Activated naive CD8-positive, alpha-beta T cell treated with anti-CD3 and anti-CD28 coated beads, Interleukin-2, amount 50 U/mL, for 24 hours (primary cell): ENCODE measurements at regions not wholly inside any gene's neighbourhood (a gene's known extent, or its start where the extent isn't known, plus 50 kb on each side); places are given as distances from the start of the nearest gene placed in this dataset.

Experiments
- ATAC-seq: fragments of 150-1000 bp; cut with Tn5 transposase; one replicate; pipeline ENCODE4 v1.10.0; 2021
- DNase-seq: peaks from one replicate; pipeline ENCODE4 v3.0.0; 2021
- H3K27ac Mint-ChIP-seq: one replicate; pipeline ENCODE4 v1.8.0; 2021; ENCODE audit warnings: mild to moderate bottlenecking, mixed read lengths
- H3K27me3 Mint-ChIP-seq: one replicate; pipeline ENCODE4 v1.8.0; 2021; ENCODE audit warnings: mixed read lengths
- H3K36me3 Mint-ChIP-seq: one replicate; pipeline ENCODE4 v1.8.0; 2021; ENCODE audit warnings: low read depth, mixed read lengths
- H3K4me1 Mint-ChIP-seq: one replicate; pipeline ENCODE4 v1.8.0; 2021; ENCODE audit warnings: mixed read lengths
- H3K4me3 Mint-ChIP-seq: one replicate; pipeline ENCODE4 v1.8.0; 2021; ENCODE audit warnings: mild to moderate bottlenecking, moderate library complexity, mixed read lengths
- H3K9me3 Mint-ChIP-seq: one replicate; pipeline ENCODE4 v1.8.0; 2021; ENCODE audit warnings: mixed read lengths

DNA sequence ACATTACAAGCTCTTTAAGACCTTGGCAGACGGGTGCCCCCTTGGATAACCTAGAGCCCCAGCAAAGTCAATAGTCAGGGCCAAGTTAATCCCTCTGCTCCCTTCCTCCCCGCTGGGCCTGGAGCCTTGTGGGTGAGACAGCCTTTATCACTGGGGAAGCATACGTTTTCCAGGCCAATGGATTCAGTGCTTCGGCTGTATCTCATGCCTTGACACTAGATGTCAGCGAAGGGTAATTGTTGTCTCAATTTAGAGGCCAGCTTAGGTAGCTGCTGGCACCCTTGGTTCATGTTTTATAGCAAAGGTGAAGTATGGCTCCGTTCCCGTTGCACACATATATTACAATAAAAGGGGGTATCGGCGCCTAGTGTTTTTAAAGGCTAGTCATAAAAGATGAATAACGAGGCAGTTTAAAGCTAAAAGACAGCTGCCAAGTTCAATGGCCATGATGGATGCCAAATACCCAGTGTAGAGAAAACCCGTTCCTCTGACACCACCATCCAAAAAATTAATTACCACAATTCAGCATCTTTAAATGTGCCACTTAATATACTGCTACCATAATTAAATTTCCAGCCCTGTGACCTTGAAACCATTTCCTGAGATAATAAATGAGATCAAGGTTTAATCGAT, 52.3 kb upstream of the BNIP2 start:
- H3K4me3 Mint-ChIP-seq: no peak overlapping the region
- H3K36me3 Mint-ChIP-seq: no peaks in the 10 kb centered on the region
- H3K27me3 Mint-ChIP-seq: peaks cover 6% of the 10 kb centered on the region
- ATAC-seq (no peak), DNase-seq (no peak)
- peaks cover 9% of the 10 kb centered on the region for H3K9me3 Mint-ChIP-seq
- no peak overlapping the region for H3K27ac Mint-ChIP-seq
- H3K4me1 Mint-ChIP-seq: no peaks in the 10 kb centered on the region

DNA sequence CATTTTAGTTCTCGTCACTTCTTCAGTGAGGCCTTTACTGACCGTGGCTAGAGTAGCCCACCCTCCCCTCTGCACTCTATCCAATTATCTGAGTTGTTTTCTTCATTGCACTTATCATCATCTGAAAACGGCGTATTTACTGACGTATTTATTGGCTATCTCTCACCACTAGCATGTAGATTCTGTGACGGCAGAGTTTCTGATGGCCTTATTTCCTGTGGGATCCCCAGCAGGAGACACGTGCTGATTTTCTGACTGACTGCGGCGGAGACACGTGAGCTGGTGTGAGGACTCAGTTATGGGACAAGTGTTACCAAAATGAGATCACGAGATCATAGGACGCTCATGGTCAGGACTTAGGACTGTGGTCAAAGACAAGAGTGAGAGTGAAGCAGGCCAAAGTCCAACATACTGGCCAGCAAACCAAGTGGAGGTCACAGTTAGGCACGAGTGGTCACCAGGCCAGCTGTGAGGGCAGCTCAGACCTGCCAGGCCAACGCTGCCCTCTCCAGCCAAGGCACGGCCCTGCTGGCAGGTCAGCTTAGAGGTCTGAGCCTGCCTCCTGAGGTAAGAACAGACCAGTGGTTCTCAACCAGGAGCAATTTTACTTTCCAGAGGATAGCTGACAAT, 50.6 kb upstream of the BNIP2 start:
- Mint-ChIP-seq H3K9me3 (peaks cover 9% of the 10 kb centered on the region), H3K4me3 (no peak overlapping the region), H3K36me3 (no peaks in the 10 kb centered on the region), H3K27ac (no peak overlapping the region), H3K4me1 (no peaks in the 10 kb centered on the region), H3K27me3 (peaks cover 6% of the 10 kb centered on the region)
- DNase-seq (no peak), ATAC-seq (no peak)
